GM19324 (cell line): ENCODE measurements at regions not wholly inside any gene's neighbourhood (a gene's known extent, or its start where the extent isn't known, plus 50 kb on each side); places are given as distances from the start of the nearest gene placed in this dataset.
"Not testable (repeated sequence)": the region's sequence is repeated elsewhere in the genome, so short reads cannot be mapped to it uniquely, and the experiment has no call there.

Experiments
- ATAC-seq: cut with Tn5 transposase; IDR thresholded peaks from one replicate; pipeline ENCODE4 v1.9.1; 2021; ENCODE audit warnings: mild to moderate bottlenecking, moderate library complexity; ENCODE audit not compliant: unreplicated experiment, low FRiP score

DNA sequence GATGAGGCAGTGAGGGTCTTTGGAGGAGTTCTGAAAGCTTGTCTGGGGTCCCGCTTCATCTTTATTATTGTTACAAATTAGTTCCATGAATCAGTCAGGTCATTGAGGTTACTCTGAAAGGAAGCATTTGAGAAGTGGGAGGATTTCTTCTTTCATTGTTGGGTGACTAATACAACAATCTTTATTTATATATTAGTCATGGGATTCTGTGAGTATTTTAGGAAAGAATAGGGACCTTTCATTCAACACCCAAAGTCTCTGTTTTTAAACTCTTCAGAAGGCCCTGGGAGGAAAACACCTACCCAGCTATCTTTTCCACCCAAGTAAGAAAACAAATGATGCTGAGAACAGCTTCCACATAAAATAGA, 98.3 kb downstream of the SOD2 start:
- no peak for ATAC-seq

DNA sequence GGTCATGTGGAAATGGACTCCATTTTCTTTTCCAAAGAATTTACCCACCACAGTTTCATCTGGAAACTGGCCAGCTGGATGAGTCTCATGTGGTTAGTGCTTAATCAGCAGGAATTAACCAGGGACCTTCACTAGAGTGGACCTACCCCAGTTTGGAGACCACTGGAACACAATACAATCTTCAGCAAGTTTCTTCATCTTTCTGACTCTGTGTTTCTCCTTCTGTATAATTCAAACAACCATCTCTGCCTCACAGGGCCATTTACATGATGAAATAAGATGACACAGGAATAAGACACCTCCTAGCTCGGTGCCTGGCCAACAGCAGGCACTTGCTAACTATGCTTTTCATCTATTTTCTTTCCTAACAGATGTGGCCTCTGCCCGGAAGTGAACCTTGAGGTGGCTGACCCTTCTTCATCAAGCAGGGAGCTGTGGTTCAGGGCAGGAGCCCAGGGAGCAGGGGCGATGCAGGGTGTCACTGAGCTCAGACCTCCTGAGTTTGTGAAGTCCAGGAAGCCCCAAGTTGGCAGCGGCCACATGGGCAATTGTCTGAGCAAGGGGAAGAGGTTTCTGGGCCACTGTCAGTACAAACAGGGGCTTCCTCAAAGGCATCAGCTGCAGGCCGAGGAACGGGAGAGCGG, 98.8 kb downstream of the SOD2 start:
- ATAC-seq: no peak

DNA sequence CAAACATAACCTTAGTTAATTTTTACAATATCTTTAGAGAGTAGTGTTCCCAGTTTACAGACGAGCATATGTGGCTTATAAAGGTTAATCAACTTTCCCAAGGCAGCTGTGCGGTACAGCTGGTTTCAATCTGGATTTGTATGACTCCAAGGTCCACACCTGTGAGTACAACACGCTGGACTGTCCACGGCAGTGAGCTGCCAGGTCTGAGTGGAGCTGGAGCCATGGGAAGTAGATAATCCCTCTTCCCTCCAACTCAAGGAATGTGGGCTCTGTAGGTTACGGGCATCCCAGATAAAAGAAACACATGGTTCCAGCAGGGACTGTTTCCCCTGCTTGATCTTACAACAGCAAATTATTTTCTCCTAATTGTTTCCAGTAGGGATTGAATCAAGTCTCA, 102.2 kb downstream of the SOD2 start:
- no peak for ATAC-seq

DNA sequence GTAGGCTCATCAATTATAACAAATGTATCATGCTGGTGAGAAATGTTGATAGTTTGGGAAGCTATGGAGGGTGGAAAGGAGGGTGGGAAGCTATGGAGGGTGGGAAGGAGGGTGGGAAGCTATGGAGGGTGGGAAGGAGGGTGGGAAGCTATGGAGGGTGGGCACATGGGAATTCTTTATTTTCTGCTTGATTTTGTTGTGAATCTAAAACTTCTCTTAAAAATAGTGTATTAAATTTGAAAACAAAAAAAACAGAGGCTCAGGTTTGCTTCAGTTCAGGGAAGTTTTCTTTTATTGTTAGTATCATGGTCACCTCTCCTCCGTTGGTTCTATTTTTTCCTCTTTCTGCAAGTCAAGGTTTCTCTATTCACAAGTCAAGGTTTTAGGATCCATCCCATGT, 106.4 kb downstream of the SOD2 start:
- no peak for ATAC-seq

DNA sequence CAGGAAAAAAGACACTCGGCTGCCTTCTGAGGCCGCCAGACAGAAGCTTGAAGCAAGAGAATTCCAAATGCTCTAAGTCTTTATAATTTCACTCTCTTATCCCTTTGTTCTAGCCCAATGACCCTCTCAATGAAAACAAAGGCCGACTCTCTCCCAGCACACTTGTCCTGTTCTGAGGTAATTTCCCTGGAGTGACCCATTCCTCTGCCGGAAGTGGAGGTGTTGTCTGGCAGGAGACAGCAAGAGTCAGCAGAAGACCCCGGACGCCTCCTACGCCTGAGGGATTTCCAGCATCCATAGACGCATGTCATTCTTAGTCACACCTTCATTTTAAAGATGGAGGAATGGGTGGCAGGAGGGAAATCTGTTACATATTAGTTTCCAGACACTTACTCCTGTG, 110.3 kb downstream of the SOD2 start:
- ATAC-seq: no peak

DNA sequence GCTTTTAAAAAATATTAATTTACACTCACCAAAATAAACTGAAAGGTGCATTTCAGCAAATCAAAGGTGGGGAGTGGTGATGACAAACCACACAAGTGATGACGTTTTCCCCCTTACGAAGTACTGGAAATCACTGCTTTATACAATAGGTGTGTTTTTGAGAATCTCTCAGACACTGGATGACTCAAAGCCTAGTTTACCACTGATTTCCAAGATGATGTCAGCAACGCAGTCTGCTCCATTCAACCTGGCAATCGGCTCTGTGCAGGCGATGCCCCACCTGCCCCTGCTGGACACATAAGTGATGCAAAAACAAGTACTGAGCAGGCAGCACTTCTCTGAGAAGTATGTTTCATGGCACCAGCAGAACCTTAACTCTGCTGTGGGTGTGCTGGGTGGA, 114.4 kb downstream of the SOD2 start:
- no peak for ATAC-seq

DNA sequence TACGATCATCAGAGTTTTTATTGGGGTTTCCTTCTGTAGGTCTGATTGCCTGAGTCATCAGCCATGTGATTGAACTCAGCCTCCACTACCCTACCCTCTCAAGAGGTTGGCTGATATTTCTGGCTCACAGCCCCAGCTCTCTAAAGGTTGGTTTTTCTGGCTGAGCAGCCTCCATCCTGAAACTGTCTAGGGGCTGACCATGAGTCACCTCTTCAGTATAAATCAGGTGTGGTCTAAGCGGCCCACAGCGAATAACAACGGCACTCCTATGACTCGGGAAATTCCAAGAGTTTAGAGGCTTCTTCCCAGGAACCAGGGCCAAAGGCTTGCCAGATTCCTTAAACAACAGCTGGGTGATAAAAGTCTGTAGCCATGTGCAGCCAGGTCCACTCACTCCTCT, 115.5 kb downstream of the SOD2 start:
- no peak for ATAC-seq

DNA sequence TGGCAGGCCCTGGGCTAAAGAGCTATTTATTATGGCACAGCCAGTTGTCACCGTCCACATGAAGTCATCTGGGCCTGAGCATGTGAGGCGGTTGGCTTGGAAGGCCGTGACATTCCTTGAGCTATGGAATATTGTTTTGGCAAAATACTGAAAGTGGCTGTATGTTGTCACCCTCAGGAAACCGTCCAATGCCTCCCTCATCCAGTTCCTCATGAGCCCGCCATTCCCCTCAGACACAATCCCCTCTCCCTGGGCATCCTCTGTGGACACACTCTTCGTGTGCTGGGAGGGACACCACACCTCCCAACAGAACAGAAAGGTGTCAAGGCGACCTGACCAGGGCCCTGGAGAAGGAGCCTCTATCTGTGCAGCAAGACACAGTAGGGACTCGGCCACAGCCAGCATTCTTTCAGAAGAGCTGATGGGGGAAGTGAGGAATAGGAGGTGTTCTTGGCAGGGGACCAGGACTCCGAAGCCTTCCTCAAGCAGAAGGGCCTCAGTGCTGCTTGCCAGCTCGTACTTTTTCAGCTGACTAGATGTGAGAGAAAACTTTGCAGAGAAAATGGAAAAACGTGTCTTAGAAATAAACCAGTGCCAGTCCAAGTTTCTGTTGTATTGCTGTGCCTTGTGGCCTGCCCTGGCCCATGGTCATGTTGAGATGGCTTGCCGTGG, 120.5 kb downstream of the SOD2 start:
- no peak for ATAC-seq

DNA sequence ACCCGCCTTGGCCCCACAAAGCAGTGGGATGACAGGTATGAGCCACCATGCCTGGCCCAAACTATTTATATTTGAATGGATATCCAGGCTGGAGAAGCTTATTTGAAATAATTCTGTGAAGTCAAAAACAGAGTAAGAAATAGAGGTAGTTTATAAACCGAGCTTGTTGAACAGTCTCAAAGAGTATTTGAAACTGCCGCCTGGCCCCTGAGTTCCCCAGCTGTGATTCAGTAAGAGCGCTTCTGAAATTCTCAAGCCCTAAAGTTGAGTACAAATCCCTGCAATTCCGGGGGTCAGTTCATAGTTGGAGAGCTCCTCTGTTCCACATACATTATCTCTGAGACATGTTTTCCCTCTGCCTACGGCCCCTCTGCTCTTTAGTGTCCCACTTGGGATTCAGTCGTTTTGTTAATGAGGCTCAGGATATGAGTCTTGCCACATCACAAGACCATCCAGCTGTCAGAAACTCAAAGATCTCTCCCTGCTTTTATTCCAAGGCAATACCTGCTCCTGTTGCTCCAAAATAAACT, 127.8 kb downstream of the SOD2 start:
- ATAC-seq: no peak

DNA sequence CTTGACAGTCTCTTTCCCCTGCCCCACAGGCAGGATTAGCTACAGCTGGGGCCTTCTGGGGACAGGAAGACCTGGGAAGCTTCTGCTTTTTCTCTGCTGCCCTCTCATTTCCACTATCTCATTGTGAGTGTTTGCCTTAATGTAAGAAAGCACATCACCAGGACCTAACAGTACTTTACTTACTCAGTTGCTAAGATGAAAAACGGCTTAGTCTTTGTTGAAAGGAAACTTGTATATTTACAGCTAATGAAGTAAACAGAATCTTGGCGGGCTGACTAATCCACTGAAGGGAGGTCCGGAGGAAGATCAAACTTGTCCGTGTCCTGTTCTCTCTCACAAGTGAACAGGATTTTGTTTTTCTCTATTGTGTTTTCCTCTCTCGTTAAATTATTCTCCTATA, 128.6 kb downstream of the SOD2 start:
- no peak for ATAC-seq

DNA sequence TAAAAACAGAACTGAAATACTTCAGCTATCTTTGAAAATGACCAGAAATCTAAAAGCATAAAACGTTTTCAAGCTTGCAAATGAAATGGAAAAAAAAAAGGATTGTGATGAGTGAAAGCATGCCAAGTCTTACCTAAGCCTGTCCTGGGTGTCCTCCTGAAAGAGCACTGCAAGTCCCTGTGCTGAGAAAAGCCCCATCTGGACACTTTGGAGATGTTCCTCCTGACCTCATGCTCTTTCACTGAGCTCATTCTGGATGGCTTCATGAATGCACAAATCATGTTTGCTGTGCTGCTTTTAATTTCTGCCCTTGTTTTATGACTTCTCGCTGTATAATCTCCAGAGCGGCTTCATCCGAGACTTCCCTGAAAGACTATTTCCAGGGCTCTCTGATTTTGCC, 136.0 kb downstream of the SOD2 start:
- ATAC-seq: no peak

DNA sequence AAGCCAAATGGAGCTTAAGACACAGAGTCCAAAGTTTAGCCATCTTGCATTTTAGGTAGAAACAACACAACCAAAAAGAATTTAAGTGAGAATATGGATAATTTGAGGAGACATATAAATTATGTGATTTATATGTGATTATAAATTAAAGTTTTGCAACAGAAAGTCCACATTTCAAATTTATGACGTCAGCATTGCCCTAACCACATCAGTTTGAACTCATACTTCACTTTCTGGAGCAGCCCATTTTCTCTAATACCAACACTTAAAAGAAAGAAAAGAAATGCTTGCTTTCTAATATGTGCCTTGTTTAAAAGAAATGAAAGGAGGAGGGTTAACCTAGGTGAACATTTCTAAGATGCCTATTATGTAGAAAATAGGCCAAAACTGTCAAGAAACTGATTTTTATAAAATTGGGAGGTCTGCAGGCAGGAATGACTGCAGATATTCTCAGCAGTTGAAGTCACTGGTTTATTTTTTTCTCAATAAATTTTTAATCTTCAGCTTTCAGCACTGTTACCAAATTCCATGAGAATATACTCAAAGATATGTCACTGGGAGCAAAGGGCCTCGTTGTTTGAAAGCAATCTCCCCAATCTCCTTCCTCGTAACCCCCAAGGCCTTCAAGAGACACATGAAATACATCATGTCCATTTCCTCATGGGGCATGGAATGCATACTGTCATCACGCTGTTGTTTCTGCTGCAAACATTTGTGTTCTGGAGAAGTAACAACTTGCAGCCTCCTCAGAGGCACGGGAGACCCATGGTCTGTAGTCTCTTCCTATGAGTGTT, 137.8 kb downstream of the SOD2 start:
- no peak for ATAC-seq

DNA sequence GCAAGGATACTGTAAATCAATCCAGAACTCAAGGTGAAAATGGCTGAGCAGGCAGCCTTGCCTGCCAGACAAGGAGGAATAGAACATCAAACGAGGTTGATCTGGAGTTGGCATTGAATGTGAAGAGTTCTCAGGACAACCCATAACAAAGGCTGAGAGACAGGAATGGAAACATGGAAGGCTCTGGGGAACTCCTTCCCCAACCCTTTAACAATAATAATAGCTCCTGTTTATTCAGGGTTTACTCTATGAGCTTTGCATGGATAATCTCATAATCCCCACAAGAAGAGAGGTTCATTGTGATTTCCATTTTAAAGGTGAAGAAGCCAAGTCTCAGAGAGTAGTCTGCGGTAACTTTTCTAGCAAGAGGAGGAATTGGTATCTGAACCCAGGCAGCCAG, 151.7 kb downstream of the SOD2 start:
- no peak for ATAC-seq

DNA sequence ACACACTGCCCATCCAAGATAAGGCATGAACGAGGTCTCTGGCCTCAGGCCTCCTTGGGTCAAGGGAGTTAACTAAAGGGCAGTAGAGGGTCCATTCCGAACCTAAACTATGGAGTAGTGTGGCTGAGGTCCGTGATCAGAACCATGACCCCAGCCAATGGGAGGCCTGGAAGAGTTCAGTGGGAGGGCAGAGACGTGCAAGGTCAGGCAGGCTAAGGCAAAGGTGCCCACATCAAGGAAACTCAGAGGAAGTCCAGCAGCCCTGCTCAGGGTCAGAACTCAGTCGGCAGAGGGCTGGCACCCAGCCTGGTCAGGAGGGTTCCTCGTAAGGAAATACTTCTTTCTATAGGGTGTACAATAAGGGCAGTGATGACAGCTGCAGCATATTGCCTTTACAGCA, 152.2 kb downstream of the SOD2 start:
- ATAC-seq: no peak

DNA sequence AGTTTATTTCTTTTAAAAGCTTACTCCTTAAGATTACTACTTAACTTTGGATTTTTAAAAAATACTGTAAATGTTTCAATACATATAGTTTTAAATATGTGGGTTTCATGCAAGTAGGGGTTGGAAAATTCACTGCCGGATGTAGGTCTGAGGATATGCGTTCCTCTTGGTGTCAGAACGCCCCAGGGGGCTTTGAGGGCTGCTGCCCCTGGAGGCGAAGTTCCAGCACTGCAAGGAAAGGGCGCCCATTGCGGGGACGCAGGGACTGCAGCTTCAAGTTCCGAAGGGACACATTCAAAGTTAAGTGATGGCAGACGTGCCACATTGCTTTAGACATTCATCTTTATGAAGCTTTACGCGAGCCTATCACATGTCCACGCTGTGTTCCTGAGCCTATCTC, 152.9 kb downstream of the SOD2 start:
- no peak for ATAC-seq

DNA sequence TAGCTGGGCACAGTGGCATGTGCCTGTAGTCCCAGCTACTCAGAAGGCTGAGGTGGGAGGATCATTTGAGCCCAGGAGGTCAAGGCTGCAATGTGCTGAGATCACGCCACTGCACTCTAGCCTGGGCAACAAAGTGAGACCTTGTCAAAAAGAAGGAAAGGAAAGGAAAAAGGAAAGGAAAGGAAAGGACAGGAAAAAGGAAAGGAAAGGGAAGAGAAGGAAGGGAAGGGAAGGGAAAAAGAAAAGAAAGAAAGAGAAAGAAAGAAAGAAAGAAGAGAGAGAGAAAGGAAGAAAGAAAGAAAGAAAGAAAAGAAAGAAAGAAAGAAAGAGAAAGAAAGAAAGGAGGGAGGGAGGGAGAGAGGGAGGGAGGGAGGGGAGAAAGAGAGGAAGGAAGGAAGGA, 155.0 kb downstream of the SOD2 start:
- ATAC-seq: not testable (repeated sequence)

DNA sequence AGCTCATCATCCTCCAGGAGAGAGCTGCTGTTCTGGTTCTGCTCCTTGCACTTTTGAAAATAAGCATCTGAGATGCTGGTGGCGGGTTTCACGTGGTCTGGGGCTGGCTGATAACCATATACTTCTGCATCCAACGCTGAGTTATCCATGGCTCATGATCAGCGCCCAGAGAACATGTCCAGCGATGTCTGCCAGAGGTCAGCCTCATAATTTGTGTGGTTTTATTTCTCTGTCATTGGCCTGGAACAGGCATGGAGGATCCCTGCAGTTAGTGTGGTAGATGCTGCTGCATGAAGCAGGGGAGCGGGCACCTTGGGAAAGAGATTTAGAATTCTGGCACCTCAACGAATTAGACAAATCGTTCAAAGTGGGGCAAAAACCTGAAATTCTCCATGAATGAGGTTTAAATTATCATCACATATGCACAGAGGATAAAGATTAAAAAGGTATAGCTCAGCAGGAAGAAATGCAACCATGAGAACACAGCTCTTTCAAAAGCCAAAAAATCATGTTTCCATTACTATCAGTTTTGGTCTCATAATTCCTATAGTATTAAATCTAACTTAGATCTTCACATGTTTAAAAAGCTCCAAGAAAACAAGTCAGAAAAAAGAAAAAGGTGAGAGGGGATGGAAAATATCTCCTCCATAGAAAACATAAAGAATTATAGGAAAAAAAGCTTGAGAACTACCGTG, 157.2 kb downstream of the SOD2 start:
- ATAC-seq: no peak

DNA sequence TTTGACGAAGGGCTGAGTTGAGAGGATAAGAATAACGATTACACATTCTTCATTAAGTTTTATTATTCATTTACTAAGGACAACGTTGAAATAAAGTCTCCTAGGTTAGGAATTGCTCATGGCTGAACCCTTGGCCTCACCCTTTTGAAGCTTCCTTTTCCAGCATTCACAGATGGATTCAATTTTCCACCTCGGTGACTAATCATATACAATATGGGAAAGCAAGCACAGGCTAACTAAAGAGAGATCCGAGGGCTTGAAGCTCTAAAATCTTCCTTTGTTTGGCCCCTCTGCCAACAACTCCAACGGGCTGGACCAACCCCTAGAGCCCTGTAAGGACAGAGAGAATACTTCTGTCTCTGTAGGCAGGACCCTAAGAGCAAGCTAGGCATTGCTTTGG, 159.5 kb downstream of the SOD2 start:
- ATAC-seq: no peak

DNA sequence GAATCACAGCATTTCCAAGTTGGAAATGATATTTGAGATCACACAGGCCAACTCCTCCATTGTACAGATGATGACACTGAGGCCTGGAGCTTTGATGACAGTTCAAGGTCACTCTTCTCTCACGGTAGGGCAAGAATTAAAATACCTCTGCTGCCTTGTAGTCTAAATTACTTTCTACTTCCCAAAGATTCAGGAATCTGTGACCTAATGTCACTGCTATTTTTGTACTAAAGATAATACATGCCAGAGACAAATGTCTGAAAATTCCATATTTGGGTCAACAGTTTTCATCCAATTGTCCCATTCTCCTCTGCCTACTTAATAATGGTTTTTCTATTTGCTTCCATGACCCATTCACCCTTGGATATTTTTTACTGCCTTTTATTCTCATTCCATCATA, 160.0 kb downstream of the SOD2 start:
- ATAC-seq: no peak

DNA sequence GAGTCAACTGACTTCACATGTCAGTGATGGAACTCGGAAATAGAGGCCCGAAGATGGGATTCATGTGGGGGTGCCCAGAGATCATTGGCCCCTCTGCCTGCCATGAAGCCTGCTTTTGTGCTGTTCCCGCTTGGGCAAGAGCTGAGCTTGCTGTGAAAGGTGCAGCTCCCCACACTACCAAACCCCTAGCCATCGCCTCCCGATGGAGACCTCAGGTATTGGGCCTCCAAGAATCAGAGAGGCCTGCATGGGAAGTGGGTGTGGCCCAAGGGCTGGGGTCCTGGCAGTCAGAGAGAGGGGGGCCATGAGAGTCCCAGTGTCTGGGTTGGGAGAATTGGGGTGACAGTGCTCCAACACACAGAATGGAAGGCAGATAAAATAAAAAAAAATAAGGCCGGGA, 160.9 kb downstream of the SOD2 start:
- no peak for ATAC-seq

DNA sequence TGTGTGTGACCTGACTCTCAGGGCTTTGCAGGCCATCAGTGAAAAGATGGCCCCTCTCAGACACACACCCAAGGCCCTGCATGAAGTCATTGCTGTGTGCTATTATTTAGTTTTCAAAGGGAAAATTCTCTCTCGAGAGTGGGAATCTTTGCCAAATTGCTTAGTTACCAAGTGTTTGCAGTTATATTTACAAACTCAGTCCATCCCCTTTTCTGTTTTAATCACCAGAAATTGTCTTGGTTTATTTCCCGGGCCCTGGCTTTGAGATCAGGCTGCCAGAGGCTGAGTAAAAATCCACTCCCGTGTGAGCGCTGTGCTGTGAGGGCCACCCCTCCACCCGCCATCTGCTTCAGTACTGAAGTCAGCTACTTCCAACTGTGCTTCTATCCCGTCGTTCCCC, 163.1 kb downstream of the SOD2 start:
- ATAC-seq: no peak
